NOMO-1 (cell line): ENCODE measurements at regions not wholly inside any gene's neighbourhood (a gene's known extent, or its start where the extent isn't known, plus 50 kb on each side); places are given as distances from the start of the nearest gene placed in this dataset.
A peak's percentile ranks its signal among the peaks of the same experiment; 100 is the strongest.

Experiments used
- DNase-seq, 2 experiments: peaks; one replicate each; lab custom pipeline; 2025; ENCODE audit not compliant: unreplicated experiment in 2 of 2; lab: John Stamatoyannopoulos, UW

DNA sequence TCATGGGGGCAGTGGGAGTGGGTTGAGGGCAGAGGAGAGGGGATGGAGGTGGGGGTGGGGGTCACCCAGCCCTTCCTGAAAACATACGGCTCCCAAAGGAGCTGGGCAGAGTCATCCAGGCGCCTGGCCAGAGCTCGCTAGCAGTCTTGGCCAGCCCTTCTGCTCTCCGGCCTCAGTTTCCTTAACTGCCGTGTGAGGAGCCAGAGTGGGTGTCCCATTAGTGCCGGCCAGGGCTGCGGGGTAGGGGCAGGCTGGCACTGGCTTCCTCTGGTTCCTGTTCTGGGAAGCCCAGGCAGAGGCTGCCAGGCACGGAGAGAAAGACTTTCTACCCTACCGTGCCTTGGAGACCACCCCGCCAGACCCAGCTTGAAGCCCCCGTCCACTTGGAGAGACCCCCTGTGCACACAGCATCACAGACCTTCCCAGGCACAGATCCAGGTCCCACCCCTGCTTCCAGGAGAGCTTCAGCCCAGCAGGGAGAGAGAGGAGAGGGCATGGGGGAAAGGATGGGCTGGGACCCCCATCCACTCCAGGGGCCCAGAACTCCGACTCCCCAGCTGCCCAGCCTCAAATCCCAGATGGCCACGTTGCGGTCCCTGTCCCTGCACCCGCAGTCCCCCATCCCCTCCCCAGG is 93.3 kb downstream of the RFLNA start:
- DNase-seq, result no peak

DNA sequence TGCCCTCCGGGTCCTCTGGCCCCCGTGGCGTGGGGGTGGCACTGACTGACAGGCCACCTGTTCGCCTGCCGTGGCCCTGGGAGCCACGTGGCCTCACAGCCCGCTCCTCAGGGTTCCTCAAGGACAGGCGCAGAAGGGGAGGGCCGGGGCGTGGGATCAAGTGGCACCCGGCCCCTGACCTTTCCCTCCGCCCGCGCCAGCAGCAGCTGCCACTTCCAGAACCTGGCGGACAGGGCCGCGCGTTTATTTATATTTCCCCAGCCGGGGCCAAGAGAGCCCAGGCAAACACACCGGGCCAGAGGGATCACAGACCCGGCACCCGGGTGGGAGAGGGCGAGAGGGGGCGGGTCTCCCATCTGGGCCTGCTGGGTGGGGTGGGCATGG is 92.6 kb downstream of the RFLNA start:
- no peak for DNase-seq

DNA sequence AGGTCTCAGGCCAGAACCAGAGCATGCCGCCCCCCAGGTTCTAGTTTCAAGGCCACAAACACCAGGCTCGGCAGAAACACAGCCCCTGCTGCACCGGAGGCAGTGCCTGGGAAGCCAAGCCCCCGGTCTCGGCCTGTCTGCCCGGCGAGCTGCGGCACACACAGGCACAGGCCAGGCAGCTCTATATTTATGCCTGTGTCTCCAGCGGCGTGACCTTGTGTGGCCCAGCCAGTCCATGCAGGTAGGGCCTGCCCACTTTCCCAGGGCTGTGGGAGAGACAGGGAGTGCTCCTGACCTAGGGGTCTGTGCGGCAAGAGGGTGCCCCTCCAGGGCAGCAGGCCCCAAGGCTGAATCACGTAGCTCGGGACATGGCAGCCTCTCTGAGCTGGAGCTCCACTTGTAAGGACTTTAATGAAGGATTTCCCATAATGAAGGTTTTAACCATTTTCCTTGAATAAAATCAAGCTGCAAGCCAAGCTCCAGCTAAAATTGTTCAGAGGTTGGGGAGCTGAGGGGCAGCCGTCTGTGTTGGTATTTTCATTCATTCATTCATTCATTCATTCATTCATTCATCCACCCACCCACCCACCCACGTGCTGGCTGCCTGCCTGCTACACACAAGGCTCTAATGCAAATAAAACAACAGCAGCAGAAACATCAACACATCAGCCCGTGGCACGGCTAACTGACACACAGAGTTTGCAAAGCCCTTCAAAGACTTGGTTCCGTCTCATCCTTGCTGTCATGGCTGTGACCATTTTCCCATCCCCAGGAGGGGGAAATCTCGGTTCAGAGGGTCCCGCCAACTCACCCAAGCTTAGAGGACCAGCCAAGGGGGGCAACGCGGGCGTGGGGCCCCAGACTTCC is 92.0 kb downstream of the RFLNA start:
- no peak for DNase-seq

DNA sequence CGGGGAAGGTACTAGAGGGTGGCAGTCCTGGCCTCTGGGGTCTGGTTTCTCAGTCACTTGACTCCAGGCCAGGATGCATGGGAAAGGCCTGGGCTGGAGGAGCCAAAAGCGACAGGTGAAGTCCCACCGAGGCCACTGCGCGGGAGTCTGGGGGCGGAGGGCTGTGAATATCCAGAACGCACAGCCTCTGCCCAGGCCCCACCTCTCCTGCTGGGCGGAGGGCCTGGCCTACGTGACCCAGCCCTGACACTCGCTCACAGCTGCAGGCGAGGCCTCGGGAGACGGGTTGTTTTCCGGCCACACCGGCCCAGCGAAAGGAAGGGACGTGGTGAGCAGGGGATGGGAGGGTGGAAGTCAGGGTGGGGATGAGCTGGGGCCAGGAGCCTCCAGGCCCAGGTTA is 91.2 kb downstream of the RFLNA start:
- DNase-seq, result no peak

DNA sequence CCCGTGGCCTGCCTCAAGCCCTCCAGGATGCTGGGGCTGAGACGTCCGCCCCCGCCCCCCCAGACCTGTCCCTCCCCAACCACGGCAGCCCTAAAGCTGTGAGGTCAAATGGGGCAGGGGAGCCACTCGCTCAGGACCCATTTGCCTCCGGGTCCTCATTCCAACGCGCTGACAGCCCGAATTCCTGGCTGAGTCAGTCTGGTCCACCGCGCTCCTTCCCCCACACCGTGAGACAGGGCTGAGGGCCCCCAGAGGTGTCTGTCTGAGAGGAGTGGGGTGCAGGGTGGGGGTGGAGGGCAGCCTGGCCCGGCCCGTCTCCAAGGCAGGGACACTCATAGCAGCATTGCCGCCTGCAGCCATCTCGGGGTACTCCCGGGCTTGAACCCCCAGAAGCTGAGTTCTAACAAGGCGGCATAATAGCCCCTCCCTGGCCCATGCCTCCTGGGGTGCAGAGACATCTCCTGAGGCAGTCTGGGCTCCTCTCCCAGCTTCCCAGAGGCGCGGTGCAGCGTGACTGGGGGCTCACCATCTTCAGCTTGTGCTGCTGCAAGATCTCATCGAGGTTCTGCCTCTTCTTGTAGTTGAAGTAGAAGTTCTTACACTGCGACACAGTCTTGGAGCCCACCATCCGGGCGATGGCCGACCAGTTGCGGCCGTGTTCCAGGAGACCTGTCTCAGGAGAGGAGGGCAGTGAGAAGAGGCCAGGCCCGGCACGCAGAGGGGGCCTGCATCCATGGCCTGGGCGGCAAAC is 90.5 kb downstream of the RFLNA start:
- no peak for DNase-seq

DNA sequence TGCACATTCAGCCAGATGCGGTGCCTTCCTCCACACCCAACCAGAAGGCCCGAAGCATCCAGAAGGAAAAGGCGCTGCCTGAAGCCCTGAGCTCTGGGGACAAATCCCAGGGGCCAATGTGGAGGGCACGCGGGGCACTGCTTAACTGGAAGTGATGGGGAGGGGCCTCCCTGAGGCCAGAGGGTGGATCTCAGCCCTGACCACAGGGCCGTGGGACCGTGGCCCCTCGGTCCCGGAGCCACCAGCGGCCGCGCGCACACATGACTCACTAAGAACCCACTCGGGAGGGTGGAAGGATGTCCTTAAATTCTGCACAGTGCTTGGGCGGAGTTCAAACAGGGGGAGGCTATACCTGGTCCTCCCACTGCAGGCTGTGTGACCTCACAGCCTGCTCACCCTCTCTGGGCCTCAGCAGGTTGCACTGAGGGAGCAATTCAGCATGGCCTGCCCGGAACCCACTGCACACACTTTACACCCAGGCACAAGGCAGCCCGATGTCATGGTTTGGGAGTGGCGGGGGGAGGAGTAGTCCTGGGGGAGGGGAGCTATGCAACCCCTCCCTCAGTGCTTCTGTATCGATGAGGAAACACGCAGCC is 89.5 kb downstream of the RFLNA start:
- DNase-seq, result no peak

DNA sequence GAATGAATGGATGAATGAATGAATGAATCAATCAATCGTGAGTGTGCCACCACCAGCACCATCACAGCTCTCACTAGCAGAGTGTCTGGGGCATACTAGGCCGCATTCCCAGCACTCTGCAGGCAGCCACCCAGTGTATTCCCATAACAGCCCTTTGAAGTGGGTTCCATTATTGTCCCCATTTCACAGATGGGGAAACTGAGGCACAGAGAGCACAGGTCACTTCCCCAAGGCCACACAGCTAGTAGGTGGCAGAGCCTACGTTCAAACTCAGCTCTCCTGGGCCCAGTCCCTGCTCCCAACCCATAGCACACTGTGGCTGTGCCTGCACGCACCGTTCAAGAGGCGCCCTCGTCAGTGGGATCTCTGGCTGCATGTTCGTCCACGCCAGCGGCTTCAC is 88.1 kb downstream of the RFLNA start:
- no peak for DNase-seq

DNA sequence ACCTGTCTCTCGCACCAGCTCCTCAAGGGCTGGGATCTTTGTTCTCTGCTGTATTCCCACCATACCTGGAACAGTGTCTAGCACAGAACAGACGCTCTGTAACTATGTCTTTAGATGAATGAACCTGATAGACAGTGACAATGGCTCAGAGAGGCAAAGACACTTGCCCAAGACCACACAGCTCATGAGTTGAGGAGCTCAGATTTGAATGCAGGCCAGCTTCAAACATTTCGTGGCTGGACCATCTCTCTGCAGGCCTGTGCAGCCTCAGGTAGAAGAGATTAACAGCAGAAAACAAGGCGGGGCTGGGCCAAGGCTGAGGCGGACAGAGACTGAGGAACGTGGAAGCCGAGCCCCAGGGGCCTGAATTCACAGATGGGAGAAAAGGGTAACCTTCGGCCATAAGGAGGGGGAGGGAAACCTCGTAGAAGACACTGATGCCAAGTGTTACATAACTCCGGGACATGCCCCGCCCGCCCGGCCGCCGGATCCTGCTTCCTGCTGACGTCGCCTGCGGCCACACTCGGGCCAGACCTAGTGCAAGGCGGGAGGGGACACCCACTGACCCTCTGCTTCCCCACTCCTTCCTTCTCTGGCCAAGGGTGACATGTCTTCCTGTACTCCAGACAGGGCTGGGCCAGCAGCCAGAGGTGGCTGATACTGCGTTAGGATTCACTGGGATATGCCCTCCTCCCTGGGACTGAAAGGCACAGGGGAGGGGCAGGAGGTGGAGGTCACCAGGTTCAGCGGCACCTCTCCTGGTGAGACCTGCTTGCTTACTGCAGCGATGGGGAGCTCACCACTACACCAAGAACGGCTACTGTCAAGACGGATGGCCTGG is 86.8 kb downstream of the RFLNA start:
- peak; percentile 59 to 66 for DNase-seq

DNA sequence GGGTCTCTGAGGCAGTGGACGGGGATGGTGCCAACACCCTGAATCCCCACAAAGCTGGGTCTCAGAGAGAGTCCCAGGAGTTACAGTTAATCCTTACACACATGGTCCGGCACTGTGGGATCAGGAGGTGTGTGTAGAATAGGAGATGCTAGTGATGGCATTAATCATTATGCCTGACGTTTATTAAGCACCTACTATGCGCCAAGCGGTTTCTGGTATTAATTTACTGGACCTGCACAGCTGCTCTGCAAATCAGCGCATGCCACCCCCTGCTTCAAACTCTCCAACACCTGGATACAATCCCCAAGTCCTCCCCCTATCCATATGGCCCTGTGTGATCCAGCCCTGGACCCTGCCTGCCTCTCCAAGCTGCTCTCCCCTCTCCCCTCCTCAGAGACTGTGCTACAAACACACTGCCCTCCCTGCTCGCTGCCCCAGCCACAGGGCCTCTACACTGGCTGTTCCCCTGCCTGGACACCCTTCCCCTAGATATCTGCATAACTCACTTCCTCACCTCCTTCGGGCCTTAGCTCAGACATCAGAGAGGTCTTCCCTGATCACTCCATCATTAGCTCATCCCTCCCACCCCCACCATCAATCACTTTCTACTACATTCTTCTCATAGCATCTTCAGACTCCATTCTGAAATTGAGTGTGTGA is 86.0 kb downstream of the RFLNA start:
- peak in 1 of 2 experiments; percentile 11 for DNase-seq

DNA sequence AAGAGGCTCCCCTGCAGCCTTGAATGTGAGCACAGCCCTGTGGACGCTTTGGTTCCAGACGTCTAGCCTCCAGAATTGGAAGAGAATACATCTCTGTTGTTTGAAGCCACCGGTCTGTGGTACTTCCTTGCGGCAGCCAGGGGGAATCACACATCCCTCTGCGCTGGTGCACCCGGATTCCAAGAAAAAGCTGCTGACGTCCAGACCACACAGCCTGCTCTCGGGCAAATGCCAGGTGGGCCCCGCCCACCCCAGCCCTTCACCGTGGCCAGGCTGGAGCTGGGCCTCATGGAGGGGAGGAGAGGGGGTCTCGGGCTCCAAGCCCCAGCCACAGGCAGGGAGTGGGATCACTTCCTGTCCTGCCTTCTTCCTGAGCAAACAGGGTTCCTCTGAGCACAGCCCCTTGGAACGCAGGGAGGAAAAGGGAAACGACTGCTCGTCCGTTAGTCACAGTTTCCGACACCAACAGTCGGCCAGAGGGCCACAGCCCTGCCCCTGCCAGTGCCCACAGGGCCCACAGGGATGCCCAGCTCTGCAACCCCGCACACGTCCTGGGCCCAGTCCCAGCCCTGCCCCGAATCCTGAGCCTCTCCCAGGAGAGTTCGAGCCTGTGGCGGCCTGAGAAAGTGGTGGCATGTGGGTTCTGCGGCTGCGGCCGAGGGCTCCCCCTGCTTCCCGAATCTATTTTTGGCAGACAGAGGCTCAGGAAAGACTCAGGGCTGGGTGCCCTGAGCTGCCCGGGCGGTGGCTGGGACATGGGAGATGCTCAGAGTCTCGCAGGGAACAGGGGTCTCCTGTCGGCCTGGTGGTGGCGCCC is 85.3 kb downstream of the RFLNA start:
- DNase-seq, result peak; percentile 38 to 55

DNA sequence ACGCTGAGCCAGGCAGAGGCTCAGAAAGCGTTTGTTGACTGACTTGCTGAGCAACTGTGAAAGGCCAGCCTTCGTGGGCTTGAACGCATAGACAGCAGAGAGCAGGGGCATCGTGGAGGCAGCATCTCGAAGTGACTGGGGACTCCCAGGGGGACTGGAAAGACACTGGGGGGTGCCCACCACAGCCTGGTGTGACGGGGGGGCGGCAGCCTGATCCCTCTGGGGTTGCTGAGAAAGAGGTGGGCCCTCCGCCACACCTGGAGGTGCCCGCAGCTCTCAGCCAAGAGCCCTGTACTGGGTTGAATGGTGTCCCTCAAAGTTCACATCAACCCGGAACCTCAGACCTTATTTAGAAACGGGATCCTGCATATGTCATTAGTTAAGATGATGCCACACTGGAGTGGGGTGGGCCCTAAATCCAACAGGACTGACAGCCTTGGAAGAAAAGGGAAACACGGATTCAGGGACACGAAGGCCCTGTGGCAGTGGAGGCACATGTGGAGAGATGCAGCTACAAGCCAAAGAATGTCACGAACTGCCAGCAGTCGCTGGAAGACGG is 84.6 kb downstream of the RFLNA start:
- DNase-seq, result no peak

DNA sequence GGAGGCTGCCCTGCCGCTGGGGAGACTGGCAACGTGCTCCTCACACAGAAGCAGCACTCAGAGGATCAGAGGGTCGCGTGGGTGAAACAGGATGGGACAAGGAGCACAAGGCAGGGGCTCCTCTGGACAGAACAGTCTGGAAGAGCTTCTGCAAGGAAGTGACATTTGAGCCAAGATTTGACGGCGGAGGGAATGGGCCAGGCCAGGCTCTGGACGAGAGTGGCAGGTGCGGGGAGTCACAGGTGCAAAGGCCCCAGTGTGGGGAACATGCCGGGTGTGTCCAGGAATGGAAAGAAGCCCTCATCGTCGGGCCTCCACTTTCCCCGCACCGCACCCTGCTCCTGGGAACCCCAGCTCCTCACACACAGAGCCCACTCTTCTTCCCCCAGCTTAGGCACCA is 84.0 kb downstream of the RFLNA start:
- DNase-seq, result no peak

DNA sequence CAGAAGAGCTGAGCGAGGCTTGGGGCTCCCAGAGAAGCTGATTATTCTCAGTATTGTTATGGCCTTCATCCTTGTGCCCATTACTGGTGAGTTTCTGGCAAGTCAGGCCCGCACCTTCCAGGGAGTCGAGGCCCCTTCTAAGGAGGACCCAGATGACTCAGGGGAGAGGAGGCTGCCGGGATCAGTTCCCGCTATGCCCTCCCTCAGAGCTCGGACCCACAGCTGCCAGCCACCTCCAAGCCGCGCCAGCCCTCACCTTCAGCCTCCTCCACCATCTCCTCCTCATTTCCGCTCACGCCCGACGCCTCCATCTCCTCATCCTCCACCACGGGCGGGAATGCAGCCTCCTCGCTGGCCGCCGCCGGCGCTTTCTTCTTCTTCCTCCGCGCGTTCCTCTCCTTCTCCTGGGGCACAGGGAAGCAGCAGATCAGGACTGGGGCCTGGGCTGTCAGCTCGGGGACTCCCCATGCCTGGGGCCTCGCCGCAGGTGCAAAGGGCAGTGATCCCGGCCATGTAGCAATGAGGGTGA is 83.2 kb downstream of the RFLNA start:
- DNase-seq, result no peak

DNA sequence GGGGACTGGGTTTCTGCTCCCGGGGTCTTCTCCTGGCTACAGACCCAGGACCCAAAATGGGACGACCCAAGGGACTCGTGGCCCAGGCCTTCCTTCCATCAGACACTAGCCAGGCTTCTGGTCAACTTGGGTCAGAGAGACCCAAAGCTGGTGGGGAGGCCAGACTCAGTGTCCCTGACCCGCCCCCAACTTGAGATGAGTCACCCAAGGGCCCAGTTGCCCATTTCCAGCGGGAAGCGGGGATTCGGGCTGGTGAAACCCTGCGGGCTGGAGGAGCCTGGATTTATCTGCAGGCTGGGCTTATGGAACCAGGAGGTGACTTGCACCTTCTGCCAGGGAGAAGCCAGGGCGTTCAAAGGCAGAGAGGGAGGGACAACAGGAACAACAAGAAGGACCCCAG is 81.5 kb downstream of the RFLNA start:
- no peak for DNase-seq

DNA sequence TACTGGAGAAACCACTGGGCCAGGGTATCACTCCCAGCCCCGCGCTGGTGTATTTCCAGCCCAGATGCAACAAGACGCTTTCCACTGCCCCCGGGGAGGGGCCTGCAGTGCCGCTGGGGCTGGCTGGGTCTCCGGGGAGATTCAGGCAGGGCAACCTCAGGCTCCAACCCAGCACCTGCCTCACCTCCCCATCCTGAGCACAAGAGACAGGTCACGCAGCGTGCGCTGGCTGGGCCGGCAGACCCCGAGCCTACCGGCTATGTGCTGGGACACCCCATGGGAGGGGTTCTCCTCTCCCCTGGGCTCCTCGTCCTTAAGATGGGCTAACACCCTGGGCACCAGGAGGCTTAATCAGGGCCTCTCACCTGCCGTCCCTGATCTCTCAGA is 80.9 kb downstream of the RFLNA start:
- DNase-seq, result no peak

DNA sequence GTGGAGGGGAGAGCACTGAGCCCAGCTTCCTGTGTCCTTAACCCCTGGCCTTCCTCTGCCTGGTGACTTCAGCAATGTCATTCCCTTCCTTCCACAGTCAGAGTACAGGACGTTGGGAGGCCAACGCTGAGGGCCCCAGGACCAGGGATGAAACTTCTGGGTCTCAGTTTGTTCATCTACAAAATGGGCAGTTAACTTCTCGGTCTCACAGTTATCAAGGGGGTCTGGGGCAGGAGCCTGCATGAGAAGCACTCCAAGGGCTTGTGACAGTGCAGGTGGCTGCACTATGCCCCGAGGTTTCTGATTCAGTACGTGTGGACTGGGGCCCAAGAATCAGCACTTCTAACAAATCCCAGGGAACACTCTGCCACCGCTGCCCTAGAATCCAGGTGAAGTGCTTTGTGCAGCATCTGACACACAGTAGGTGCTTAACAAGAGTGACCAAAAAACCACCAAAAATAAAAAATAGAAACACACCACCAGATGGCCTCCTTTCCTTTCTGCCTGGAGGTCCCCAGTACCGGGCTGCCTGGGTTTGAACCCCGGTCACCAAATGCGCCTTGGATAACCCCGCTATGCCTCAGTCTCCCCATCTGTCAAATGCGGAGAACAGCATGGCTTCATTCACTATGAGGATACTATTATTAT is 80.4 kb downstream of the RFLNA start:
- no peak for DNase-seq

DNA sequence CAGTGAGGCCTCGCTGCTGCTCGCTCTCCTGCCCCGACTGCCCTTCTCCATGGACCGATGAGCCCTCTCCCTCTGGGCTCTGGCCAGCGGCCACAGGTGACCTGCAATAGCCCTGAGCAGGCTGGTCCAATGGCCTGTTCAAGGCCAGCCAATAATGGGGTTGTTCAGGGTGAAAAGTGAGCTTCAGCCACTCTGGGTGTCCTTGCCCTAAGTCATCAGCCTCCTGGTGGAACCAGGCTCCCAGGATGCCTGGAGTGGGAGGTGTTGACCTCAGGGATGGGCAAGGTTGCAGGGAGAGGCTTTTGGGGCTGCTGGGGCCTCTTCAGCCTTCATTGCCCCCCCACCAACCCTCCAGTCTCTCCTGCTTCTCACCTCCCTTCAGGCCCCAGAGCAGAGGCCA is 79.7 kb downstream of the RFLNA start:
- DNase-seq, result no peak

DNA sequence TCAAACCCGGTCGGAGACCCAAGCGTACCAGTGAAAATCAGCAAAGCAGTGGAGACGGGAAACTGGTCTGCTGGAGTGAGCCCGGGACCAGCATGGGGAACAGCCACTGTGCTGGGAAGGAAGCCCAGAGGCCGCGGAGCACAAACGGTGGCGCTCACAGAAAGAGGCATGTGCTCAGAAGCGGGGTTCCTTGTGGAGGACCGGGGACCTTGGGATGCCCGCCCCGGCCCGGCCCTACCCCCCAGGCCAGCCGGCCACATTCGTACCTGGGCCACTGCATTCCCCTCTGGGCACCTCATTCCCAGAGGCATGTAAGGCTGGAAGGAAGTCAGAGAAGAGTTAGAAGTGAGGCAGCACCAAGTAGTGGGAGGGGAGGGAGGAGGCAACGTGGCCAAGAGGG is 79.3 kb downstream of the RFLNA start:
- DNase-seq, result no peak
